Thyroid gland (tissue), 4 donors: ENCODE measurements at regions not wholly inside any gene's neighbourhood (a gene's known extent, or its start where the extent isn't known, plus 50 kb on each side); places are given as distances from the start of the nearest gene placed in this dataset.

Source experiments
- DNase-seq, 2 donors: peaks; one replicate each; pipeline ENCODE4 v3.0.0-alpha.2; 2019
- H3K27ac ChIP-seq, 3 donors: fragments of 200-600 bp; sonication (generic); 1 replicate in 2 of 3; 2 replicates in 1 of 3; pipeline ENCODE4 v1.5.1; 2016 to 2019; ENCODE audit warnings: mild to moderate bottlenecking in 1 of 3, moderate library complexity in 1 of 3
- H3K27me3 ChIP-seq: fragments of 200-600 bp; sonication (generic); one replicate; pipeline ENCODE4 v1.5.1; 2019
- H3K36me3 ChIP-seq, 2 donors: fragments of 200-600 bp; sonication (generic); one replicate each; pipeline ENCODE4 v1.5.1; 2016 to 2019
- H3K4me1 ChIP-seq, 2 donors: fragments of 200-600 bp; sonication (generic); one replicate each; pipeline ENCODE4 v1.5.1; 2017 to 2019
- H3K4me3 ChIP-seq, 3 donors: fragments of 200-600 bp; sonication (generic); replicated peaks in 1 of 3; 1 replicate in 2 of 3; 2 replicates in 1 of 3; pipeline ENCODE4 v1.5.1; 2016; ENCODE audit warnings: mild to moderate bottlenecking in 1 of 3
- H3K9me3 ChIP-seq: fragments of 200-600 bp; sonication (generic); one replicate; pipeline ENCODE4 v1.5.1; 2017
- POLR2A ChIP-seq, 2 donors: fragments of 450-650 bp; IDR thresholded peaks; one replicate each; pipeline ENCODE4 v1.6.1; 2017; ENCODE audit warnings: antibody characterized with exemption in 2 of 2, mild to moderate bottlenecking in 2 of 2, moderate library complexity in 1 of 2
- WGBS, 2 donors: methylation state at CpG; one replicate each; pipeline ENCODE4 v1.1.5; 2017; 5-methylcytosine and 5-hydroxymethylcytosine counted together
- intact Hi-C: fragments of 100-400 bp; cut with DNase I; formaldehyde crosslinking; loops from one replicate; pipeline ENCODE4 v1.15.1; 2023
- TF ChIP-seq, protein P1 (sequence below), 6 experiments: fragments of 200-600 bp in 3 of 6; fragments of 450-650 bp in 3 of 6; sonication (generic) in 3 of 6; IDR thresholded peaks; one replicate each; pipeline ENCODE4 v1.5.1; 2016 to 2019; ENCODE audit warnings: antibody characterized with exemption in 6 of 6, mild to moderate bottlenecking in 2 of 6, inconsistent platforms in 1 of 6, moderate library complexity in 1 of 6

DNA sequence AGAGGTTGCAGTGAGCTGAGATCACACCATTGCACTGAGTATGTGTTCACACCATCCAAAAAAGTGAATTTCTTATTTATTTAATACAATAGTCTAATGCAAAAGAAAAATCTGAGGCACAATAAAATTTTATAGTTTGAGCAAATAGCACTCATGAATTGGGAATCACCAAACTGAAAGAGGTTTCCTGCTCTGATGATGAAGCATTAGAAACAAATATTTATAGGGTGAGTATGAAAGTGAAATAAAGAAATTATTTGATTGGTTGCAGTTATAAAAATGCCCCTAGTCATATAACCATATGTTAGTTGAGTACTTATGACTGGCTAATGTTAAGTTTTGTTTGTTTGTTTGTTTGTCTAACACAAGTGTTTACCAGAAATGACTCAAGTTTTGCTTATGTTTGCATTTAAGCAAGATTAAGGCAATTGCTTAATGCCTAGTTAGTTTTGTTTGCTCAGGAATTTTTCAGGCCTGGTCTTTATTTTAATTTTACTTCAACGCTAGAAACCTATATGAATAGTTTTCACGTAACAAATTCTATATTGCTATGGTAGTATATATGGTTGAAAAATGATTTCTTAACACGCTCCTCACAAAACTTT lies 151.5 kb upstream of the FAM83B start:
- no peaks in the 10 kb centered on the region for H3K9me3 ChIP-seq
- H3K27me3 ChIP-seq = no peaks in the 10 kb centered on the region
- WGBS, 2 donors = 94 to 96% methylated on average over 3 of the region's 3 CpGs
- DNase-seq = no peak
- TF ChIP-seq POLR2A (IDR thresholded peaks at IDR 0.05) = no peak
- TF ChIP-seq, protein P1, sequence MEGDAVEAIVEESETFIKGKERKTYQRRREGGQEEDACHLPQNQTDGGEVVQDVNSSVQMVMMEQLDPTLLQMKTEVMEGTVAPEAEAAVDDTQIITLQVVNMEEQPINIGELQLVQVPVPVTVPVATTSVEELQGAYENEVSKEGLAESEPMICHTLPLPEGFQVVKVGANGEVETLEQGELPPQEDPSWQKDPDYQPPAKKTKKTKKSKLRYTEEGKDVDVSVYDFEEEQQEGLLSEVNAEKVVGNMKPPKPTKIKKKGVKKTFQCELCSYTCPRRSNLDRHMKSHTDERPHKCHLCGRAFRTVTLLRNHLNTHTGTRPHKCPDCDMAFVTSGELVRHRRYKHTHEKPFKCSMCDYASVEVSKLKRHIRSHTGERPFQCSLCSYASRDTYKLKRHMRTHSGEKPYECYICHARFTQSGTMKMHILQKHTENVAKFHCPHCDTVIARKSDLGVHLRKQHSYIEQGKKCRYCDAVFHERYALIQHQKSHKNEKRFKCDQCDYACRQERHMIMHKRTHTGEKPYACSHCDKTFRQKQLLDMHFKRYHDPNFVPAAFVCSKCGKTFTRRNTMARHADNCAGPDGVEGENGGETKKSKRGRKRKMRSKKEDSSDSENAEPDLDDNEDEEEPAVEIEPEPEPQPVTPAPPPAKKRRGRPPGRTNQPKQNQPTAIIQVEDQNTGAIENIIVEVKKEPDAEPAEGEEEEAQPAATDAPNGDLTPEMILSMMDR (IDR thresholded peaks at IDR 0.05) = no peak
- no peaks in the 10 kb centered on the region for H3K36me3 ChIP-seq
- intact Hi-C loops = no loop called here
- no peak overlapping the region for H3K27ac ChIP-seq
- H3K4me3 ChIP-seq = no peak overlapping the region
- H3K4me1 ChIP-seq = peaks cover 0 to 12% of the 10 kb centered on the region in 2 donors

DNA sequence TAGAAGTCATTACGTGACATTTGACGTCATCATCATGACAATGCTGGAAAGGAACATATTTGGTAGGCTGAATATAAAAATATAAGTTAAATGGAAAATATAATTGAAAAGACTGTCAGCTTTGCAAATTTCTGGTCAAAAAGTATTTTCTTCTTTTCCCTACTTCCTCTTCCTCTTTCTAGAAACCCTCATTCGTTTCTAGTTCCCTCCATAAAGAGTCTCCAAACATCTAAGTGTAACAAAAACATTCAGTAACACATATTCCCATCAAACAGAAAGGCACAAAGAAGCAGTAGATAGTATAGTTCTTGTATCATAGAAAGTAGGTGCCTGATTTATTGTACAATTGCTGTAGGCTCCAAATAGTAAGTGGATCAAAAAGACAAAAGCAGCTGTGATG lies 150.8 kb upstream of the FAM83B start:
- H3K27ac ChIP-seq = no peak overlapping the region
- H3K4me3 ChIP-seq = no peak overlapping the region
- peaks cover 0 to 12% of the 10 kb centered on the region in 2 donors for H3K4me1 ChIP-seq
- no peak for DNase-seq
- TF ChIP-seq, protein P1 (IDR thresholded peaks at IDR 0.05) = no peak
- TF ChIP-seq POLR2A (IDR thresholded peaks at IDR 0.05) = no peak
- H3K27me3 ChIP-seq = no peaks in the 10 kb centered on the region
- no peaks in the 10 kb centered on the region for H3K36me3 ChIP-seq
- WGBS, 2 donors = 81 to 82% methylated on average over 3 of the region's 3 CpGs
- H3K9me3 ChIP-seq = no peaks in the 10 kb centered on the region
- intact Hi-C loops = no loop called here

- no peak for DNase-seq
- Histone ChIP-seq H3K4me3 (no peak overlapping the region), H3K36me3 (no peaks in the 10 kb centered on the region), H3K4me1 (peaks cover 0 to 12% of the 10 kb centered on the region in 2 donors), H3K27ac (no peak overlapping the region), H3K27me3 (no peaks in the 10 kb centered on the region), H3K9me3 (no peaks in the 10 kb centered on the region)
- intact Hi-C loops = no loop called here
- 11 to 19% methylated on average over 3 of the region's 3 CpGs for WGBS, 2 donors
- no peak for TF ChIP-seq POLR2A (IDR thresholded peaks at IDR 0.05)
- TF ChIP-seq, protein P1 (IDR thresholded peaks at IDR 0.05) = peak in 4 of 6 experiments; percentile 28 to 59 (median 48)
Observed at GRCh38 chr6:54697424-54697823, 149.1 kb upstream of the FAM83B start.

DNA sequence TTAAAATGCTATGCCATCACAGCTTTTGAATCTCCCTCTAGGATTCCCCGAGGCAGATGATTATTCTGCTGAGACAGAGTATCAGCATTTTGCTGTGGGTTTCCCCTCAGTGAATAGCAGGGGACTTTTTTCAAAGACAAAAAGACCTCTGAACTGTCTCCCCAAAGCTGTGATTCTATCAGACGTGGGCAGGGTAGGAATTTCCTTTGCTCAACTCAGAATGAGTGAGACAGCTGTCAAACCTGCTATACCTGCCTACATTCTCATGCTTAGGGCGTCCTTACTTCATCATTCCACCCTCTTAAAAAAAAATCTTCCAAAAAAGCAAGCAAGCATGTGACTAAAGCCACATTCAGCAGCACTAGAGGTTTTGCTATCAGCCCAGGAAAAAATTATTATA lies 147.6 kb upstream of the FAM83B start:
- Histone ChIP-seq H3K27ac (no peak overlapping the region), H3K4me3 (no peak overlapping the region), H3K9me3 (no peaks in the 10 kb centered on the region), H3K4me1 (peaks cover 0 to 12% of the 10 kb centered on the region in 2 donors), H3K36me3 (no peaks in the 10 kb centered on the region), H3K27me3 (no peaks in the 10 kb centered on the region)
- no peak for TF ChIP-seq POLR2A (IDR thresholded peaks at IDR 0.05)
- TF ChIP-seq, protein P1 (IDR thresholded peaks at IDR 0.05) = no peak
- no peak for DNase-seq
- intact Hi-C loops = no loop called here
- WGBS, 2 donors = 29 to 38% methylated on average over 3 of the region's 3 CpGs

DNA sequence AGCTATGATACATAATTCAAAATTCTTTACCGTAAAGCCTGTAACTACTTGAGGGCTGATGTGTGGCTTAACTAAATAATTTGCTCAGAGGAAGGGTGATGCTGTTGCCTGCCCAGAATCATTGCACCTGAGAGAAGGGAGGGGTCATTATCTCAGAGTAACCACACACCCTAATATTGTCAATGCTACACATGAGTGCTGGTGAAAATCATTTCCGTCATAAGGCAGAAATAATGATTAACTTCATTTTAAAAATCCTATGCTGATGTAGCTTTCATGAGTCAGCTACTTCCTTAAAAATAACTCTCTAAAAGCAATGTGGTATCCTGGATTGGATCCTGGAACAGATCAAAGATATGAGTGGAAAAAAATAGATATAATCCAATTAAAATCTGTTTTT lies 146.4 kb upstream of the FAM83B start:
- TF ChIP-seq, protein P1 (IDR thresholded peaks at IDR 0.05) = no peak
- TF ChIP-seq POLR2A (IDR thresholded peaks at IDR 0.05) = no peak
- no peak for DNase-seq
- Histone ChIP-seq H3K36me3 (no peaks in the 10 kb centered on the region), H3K4me1 (peaks cover 0 to 12% of the 10 kb centered on the region in 2 donors), H3K4me3 (no peak overlapping the region), H3K27ac (no peak overlapping the region), H3K9me3 (no peaks in the 10 kb centered on the region), H3K27me3 (no peaks in the 10 kb centered on the region)
- 86 to 90% methylated on average over 2 of the region's 2 CpGs for WGBS, 2 donors
- intact Hi-C loops = no loop called here
